ENCODE measurements at regions not wholly inside any gene's neighbourhood (a gene's known extent, or its start where the extent isn't known, plus 50 kb on each side); places are given as distances from the start of the nearest gene placed in this dataset.
"Not testable (repeated sequence)": the region's sequence is repeated elsewhere in the genome, so short reads cannot be mapped to it uniquely, and the experiment has no call there.

DNA sequence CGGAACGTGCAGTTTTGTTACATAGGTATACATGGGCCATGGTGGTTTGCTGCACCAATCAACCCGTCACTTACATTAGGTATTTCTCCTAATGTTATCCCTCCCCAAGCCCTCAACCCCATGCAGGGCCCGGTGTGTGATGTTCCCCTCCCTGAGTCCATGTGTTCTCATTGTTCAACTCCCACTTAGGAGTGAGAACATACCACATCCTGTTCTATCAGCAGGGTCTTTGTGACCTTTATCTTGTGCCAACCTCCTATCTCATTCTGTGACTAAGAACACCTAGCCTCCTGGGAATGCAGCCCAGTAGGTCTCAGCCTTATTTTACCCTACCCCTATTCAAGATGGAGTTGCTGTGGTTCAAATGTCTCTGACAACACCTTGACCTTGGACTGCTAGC is 107.6 kb downstream of the FBXO8 start:
- ATAC-seq; H4K20me1 ChIP-seq (replicated peaks; ENCODE audit: control insufficient read depth, insufficient read depth, low read length); CTCF ChIA-PET (ENCODE audit: low intra/inter-chr PET ratio); H3K79me2 ChIP-seq (ENCODE audit: control insufficient read depth, insufficient read depth, low read length); H3K4me1 ChIP-seq (replicated peaks in 1 of 2; ENCODE audit: control insufficient read depth in 2 of 2, insufficient read depth in 2 of 2, low read length in 2 of 2); H3K27ac ChIP-seq (ENCODE audit: extremely low read depth, low read depth, low read length); H3K36me3 ChIP-seq (ENCODE audit: control insufficient read depth, insufficient read depth, low read length); H3K4me2 ChIP-seq (ENCODE audit: insufficient read depth, low read length); DNase-seq (ENCODE audit: extremely low read depth in 1 of 4, low spot score in 3 of 4); POLR2A ChIA-PET; H3K9ac ChIP-seq (ENCODE audit: insufficient read depth in 1 of 2, low read depth in 2 of 2, low read length in 2 of 2); BruUV-seq (replicated peaks); H3K9me1 ChIP-seq (ENCODE audit: control insufficient read depth, insufficient read depth, low read length); H3K27me3 ChIP-seq (ENCODE audit: control insufficient read depth in 2 of 2, insufficient read depth in 2 of 2, low read length in 2 of 2); FAIRE-seq; H2AFZ ChIP-seq (ENCODE audit: low read depth, low read length); H3K9me3 ChIP-seq (replicated peaks; ENCODE audit: control insufficient read depth, insufficient read depth, low read depth, low read length); in situ Hi-C loops (cut with MboI); H3K4me3 ChIP-seq; intact Hi-C loops (cut with micrococcal nuclease): not testable (repeated sequence)
- TF ChIP-seq ZNF592 (IDR thresholded peaks at IDR 0.05), result 0 out of 2 replicates have a peak, but pooled peaks have one; percentile 39
- WGBS (ENCODE audit: insufficient coverage, low coverage, missing lambda C conversion rate), result 53% methylated on average over 2 of the region's 4 CpGs

DNA sequence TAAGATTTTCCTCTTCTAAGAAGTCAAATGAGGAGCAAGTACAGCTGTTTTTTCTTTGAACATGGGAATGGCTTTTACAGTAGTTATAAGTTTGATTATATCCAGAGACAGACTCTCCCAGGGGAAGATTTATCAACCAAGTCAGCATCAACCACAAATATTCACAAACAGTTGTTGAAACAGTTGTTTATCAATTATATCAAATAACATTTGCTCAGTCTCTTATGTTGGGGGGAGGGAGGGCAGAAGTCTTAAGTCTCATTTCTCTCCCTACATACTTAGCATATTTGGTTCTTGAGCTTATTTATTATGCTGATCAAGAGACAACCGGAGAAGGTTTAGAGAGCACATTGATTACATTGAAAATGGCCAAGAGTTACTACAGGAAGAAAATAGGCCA is 110.1 kb downstream of the FBXO8 start:
- TF ChIP-seq SMAD3 (CRISPR knock-in tag; conservative IDR thresholded peaks at IDR 0.05) (no peak), NEUROD1 (IDR thresholded peaks at IDR 0.05; ENCODE audit: borderline replicate concordance, low read depth, low read length, partially characterized antibody) (no peak)
- TF ChIP-seq, protein P1, sequence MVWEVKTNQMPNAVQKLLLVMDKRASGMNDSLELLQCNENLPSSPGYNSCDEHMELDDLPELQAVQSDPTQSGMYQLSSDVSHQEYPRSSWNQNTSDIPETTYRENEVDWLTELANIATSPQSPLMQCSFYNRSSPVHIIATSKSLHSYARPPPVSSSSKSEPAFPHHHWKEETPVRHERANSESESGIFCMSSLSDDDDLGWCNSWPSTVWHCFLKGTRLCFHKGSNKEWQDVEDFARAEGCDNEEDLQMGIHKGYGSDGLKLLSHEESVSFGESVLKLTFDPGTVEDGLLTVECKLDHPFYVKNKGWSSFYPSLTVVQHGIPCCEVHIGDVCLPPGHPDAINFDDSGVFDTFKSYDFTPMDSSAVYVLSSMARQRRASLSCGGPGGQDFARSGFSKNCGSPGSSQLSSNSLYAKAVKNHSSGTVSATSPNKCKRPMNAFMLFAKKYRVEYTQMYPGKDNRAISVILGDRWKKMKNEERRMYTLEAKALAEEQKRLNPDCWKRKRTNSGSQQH (CRISPR knock-in tag; IDR thresholded peaks at IDR 0.05), result no peak
- no peak for DNase-seq (ENCODE audit: extremely low read depth in 1 of 4, low spot score in 3 of 4)
- no peak overlapping the region for H3K4me2 ChIP-seq (ENCODE audit: insufficient read depth, low read length)
- no peaks in the 10 kb centered on the region for H3K27me3 ChIP-seq (ENCODE audit: control insufficient read depth in 2 of 2, insufficient read depth in 2 of 2, low read length in 2 of 2)
- no peaks in the 10 kb centered on the region for H4K20me1 ChIP-seq (replicated peaks; ENCODE audit: control insufficient read depth, insufficient read depth, low read length)
- no peaks in the 10 kb centered on the region for H3K79me2 ChIP-seq (ENCODE audit: control insufficient read depth, insufficient read depth, low read length)
- no peak for FAIRE-seq
- no peak overlapping the region for H2AFZ ChIP-seq (ENCODE audit: low read depth, low read length)
- no peaks in the 10 kb centered on the region for H3K9me1 ChIP-seq (ENCODE audit: control insufficient read depth, insufficient read depth, low read length)
- no peaks in the 10 kb centered on the region for H3K36me3 ChIP-seq (ENCODE audit: control insufficient read depth, insufficient read depth, low read length)
- no peaks in the 10 kb centered on the region for H3K4me1 ChIP-seq (replicated peaks in 1 of 2; ENCODE audit: control insufficient read depth in 2 of 2, insufficient read depth in 2 of 2, low read length in 2 of 2)
- WGBS (ENCODE audit: insufficient coverage, low coverage, missing lambda C conversion rate), result 75% methylated on average over 1 of the region's 1 CpG
- CTCF ChIA-PET (ENCODE audit: low intra/inter-chr PET ratio), result no interaction called here
- H3K9ac ChIP-seq (ENCODE audit: insufficient read depth in 1 of 2, low read depth in 2 of 2, low read length in 2 of 2), result no peak overlapping the region
- POLR2A ChIA-PET, result no interaction called here
- in situ Hi-C loops (cut with MboI), result no loop called here
- intact Hi-C loops (cut with micrococcal nuclease), result no loop called here
- BruUV-seq (replicated peaks), result no TSS peak
- H3K4me3 ChIP-seq, result no peak overlapping the region
- H3K27ac ChIP-seq (ENCODE audit: extremely low read depth, low read depth, low read length), result no peak overlapping the region
- H3K9me3 ChIP-seq (replicated peaks; ENCODE audit: control insufficient read depth, insufficient read depth, low read depth, low read length), result no peaks in the 10 kb centered on the region
- ATAC-seq, result no peak

All from K562 (cell line).